Stimulated activated CD8-positive, alpha-beta memory T cell treated with anti-CD3 and anti-CD28 coated beads, Interleukin-7, amount 100 ng/mL, for 24 hours (primary cell): ENCODE measurements at regions not wholly inside any gene's neighbourhood (a gene's known extent, or its start where the extent isn't known, plus 50 kb on each side); places are given as distances from the start of the nearest gene placed in this dataset.

Experiments used
- DNase-seq: peaks from one replicate; pipeline ENCODE4 v3.0.0-alpha.2; 2020; ENCODE audit warnings: low read depth

GRCh38 chr4:129897111-129897510, 801.2 kb downstream of the C4orf33 start:
- no peak for DNase-seq

GRCh38 chr4:129899849-129900248, 803.9 kb downstream of the C4orf33 start:
- no peak for DNase-seq

DNA sequence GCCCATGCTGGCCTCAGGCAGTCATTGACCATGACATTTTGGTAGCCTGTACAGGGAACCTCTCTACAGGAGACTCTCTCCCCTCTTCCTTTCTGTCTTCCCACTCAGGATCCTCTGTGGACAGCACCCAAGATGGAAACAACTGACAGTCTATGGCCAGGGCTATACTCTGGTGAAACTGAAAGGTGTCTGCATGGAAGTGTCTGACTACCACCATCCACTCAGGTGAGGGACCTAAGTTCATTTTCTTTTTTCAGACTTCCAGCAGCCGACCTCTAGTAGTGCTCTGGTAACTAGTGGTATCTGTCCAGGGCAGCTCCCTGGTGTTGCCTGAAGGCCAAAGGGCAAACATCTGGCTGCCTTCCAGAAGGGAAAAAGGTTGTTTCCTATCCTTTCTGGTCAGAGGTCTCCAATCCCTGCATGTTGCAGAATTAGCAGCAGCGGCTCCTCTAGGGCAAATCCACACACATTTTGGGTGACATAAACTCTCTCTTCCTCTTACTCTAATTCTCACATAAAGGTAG, 804.5 kb downstream of the C4orf33 start:
- no peak for DNase-seq

- no peak for DNase-seq
Measured at GRCh38 chr4:129901205-129901604, 805.3 kb downstream of the C4orf33 start.

DNA sequence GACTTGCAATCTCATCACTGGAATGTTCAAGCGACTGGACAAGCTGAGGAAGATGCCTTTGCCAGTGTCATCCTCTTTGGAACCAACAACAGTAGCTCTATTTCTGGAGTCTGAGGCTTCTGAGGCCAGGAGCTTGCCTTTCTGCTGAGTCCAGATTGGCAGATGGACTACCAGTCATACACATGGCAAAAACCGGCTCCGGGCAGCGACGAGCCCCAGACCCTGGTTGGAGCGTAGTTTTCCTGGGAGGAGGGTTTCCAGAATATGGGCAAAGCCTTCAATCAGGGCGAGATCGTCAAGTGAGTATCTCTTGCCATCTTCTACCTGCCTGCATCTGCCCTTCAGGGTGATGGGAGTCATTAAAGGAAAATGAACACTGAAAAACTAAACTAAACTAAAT, 807.9 kb downstream of the C4orf33 start:
- DNase-seq, result no peak

DNA sequence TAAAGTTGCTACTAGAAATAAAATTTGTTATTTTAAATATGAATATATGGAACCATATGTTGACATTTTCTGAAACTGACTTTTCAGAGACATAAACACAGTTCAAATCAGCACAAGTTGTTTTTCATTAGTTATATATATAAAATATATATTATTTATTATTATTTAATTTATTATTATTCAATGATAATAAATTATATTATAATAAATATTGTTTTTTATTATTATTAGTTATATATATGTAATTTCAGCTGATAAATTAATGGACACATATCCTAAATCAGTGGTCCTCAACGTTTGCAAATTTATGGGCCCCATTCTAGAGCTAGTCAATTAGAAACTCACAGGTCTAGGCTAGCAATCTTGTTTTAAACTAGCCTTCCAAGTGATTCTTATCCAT, 809.3 kb downstream of the C4orf33 start:
- DNase-seq, result no peak

GRCh38 chr4:129908117-129908516, 812.2 kb downstream of the C4orf33 start:
- DNase-seq, result no peak

- DNase-seq, result no peak
Measured at GRCh38 chr4:129916991-129917390, 821.0 kb downstream of the C4orf33 start.

DNA sequence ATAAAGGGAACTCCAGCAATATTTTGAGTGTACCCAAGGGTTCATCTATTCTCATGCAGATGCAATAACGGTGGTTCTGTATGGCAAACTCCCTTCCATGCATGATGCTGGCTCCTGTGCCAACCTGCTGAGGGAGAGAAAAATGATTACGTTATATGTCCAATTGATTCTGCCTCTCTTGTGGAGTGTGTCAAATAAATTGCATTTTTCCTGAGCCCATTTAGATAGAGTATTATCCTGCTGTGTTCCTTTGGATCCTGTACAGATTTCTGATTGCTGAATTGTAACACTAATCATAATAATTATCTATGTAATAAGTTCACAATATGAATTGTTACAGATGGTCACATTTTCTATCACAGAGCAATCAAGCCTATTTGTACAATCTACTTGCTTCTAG, 821.7 kb downstream of the C4orf33 start:
- DNase-seq, result no peak

DNA sequence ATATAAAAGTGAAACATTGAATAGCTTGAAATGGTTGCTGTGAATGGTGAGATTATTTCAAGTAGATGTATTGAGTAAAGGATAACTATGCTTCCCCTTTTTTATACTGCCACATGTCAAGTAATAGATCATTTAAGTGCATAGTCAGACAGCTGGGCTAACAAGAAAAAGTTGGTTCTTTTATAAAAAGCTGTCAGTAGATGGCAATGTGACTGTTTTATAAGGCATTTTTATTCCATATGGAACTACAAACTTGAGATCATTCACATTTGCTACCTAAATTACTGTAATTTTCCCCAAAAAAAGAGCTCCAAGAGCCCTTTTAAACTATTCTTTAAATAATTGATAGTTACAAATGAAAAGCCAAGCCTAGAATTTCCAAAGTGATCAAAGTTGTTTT, 831.0 kb downstream of the C4orf33 start:
- DNase-seq, result no peak

DNA sequence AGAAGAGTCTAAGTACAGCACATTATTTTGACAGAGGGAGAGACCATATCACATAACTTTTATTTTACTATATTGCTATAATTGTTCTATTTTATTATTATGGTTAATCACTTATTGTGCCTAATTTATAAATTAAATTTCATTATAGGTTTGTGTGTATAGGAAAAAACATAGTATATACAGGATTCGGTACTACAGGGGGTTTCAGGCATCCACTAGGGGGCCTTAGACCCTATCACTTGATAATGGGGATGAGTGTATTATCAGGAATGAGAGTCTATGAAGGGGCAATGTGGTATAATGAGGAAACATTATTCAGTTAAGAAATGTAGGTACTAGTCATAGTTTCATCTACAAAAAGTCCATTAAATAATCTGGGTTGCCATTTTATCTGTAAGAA, 833.1 kb downstream of the C4orf33 start:
- DNase-seq, result no peak

- DNase-seq, result no peak
Measured at GRCh38 chr4:129929984-129930383, 834.0 kb downstream of the C4orf33 start.

GRCh38 chr4:129950217-129950616, 854.3 kb downstream of the C4orf33 start:
- DNase-seq, result no peak

DNA sequence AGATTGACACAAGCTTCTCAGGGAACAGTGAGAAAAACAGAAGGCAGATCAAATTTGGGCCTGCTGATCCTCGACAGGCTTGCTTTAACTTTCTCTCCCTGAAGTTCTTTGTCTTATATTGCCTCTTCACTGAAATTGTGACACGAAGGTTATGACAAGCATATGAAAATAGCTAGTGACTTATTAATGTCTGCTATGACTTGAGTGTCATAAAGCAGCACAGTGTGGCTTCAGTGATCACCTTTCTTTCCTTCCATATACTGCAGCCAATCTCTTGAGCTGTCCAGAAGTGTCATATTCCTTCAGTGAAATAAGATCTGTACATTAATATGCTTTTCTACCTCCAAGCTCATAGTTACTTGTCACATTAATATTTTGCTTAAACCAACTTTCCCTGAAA, 870.2 kb downstream of the C4orf33 start:
- no peak for DNase-seq

DNA sequence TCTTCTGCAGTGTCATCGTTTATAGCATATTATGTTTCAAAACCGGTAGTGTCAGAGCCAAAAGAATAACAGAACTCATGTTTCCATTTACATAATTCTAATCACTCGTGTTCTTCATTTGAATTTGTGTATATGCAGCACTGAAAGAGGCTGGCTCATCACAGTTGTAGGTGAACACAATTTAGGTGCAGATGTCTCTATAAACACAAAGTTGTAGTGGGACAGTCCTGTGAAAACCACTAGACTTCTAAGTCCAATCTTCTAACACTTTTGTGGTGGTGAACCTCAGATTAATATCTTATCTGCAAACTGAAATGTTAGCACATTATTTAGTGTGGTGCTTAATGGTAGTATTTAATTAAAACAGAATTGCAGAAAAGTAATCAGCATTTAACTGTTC, 872.4 kb downstream of the C4orf33 start:
- DNase-seq, result no peak

DNA sequence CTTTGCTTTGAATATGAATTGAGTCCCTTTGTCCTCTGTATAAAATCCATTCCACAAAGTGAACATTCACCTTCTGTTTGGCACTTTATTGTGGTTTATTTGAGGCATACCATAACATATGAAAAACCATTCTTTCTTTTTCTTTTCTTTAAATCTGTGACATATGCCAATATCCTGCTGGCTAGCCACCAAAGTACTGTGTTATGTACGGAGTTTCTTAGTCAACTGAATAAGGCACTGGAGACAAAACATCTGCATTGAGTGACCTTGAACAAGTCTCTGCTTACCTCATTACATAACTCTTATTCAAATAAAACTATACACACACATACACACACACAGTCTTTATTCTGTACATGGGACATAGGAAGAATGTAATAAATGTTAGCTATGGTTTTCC, 872.8 kb downstream of the C4orf33 start:
- no peak for DNase-seq

DNA sequence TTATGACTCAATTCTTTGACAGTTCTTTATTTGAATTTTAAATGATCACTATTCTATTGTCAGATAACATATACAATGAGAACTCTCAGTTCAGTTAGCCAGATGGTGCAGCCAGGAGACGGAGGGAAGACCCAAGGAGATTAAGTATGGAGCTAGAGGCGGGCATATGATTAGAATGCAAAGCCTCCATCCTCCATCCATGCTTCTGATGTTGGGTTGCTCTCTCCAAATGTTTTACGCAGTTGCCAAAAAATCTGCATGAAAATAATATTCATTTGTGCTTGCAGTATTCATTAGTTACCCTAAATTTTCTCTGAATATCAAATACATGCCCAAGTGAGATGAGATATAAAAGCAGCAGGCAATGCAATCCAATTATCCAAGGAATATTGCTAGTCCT, 874.8 kb downstream of the C4orf33 start:
- DNase-seq, result no peak

- DNase-seq, result no peak
Measured at GRCh38 chr4:129971419-129971818, 875.5 kb downstream of the C4orf33 start.

GRCh38 chr4:129972257-129972656, 876.3 kb downstream of the C4orf33 start:
- no peak for DNase-seq

GRCh38 chr4:129974730-129975129, 878.8 kb downstream of the C4orf33 start:
- no peak for DNase-seq

DNA sequence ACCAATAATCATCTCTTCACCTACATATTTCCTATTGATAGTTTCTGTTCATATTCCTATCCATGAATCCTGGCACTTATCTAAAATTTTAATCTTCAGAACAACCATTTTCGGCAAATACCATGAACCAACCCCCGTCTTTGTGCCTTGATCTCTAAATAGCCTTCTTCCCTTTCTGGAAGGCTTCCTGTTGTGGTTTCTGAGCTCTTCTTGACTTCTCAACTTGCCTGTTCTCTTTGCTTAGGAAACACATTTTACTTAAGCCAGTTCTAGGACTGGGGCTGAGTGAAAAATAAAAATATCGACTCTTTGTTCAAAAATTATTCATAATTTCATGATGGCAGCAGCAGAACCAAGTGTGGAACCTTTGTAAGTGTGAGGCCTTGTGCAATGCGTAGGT, 882.4 kb downstream of the C4orf33 start:
- DNase-seq, result no peak

DNA sequence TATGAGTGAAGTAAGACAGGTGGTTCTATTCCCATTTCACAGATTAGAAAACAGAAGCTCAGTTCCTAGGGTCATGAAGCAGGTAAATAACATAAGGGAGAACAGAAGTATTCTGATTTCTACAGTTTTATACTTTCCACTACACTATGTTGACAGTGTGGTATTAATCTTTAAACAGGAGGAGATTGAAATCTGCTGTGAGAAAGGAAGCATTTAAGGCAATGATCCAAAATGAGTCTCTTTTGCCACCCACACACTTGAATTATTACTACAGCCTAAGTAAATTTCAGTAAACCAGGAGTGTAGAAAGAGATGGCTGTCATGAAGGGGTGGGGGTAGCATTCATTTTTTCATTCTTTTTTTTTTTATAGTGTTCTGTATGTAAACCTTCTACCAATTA, 893.0 kb downstream of the C4orf33 start:
- no peak for DNase-seq

GRCh38 chr4:129994715-129995114, 898.8 kb downstream of the C4orf33 start:
- no peak for DNase-seq

- DNase-seq, result no peak
Measured at GRCh38 chr4:129998436-129999150, 902.6 kb downstream of the C4orf33 start.
